ENCODE measurements at regions not wholly inside any gene's neighbourhood (a gene's known extent, or its start where the extent isn't known, plus 50 kb on each side); places are given as distances from the start of the nearest gene placed in this dataset.

GRCh38 chr2:14778015-14778414, 145.5 kb downstream of the LRATD1 start:
- TF ChIP-seq PPARA (CRISPR knock-in tag; IDR thresholded peaks at IDR 0.05; ENCODE audit: borderline replicate concordance) (no peak), GLIS3 (CRISPR knock-in tag; IDR thresholded peaks at IDR 0.05) (no peak), ZNF70 (CRISPR knock-in tag; IDR thresholded peaks at IDR 0.05) (no peak), ZNF565 (CRISPR knock-in tag; conservative IDR thresholded peaks at IDR 0.05; ENCODE audit: low read depth) (no peak), PATZ1 (CRISPR knock-in tag; IDR thresholded peaks at IDR 0.05; ENCODE audit: borderline replicate concordance) (no peak), TCF4 (CRISPR knock-in tag; IDR thresholded peaks at IDR 0.05; ENCODE audit: borderline replicate concordance) (no peak), CSRNP3 (CRISPR knock-in tag; IDR thresholded peaks at IDR 0.05) (no peak), ZFP30 (CRISPR knock-in tag; IDR thresholded peaks at IDR 0.05) (no peak), ARNTL (CRISPR knock-in tag; IDR thresholded peaks at IDR 0.05; ENCODE audit: borderline replicate concordance, low read depth) (no peak), ZNF8 (CRISPR knock-in tag; IDR thresholded peaks at IDR 0.05) (no peak), CSDC2 (CRISPR knock-in tag; IDR thresholded peaks at IDR 0.05) (no peak)
- TF ChIP-seq, protein P1, sequence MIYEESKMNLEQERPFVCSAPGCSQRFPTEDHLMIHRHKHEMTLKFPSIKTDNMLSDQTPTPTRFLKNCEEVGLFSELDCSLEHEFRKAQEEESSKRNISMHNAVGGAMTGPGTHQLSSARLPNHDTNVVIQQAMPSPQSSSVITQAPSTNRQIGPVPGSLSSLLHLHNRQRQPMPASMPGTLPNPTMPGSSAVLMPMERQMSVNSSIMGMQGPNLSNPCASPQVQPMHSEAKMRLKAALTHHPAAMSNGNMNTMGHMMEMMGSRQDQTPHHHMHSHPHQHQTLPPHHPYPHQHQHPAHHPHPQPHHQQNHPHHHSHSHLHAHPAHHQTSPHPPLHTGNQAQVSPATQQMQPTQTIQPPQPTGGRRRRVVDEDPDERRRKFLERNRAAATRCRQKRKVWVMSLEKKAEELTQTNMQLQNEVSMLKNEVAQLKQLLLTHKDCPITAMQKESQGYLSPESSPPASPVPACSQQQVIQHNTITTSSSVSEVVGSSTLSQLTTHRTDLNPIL (CRISPR knock-in tag; IDR thresholded peaks at IDR 0.05; ENCODE audit: low read depth), result no peak
